NCI-H2171 (cell line): ENCODE measurements at regions not wholly inside any gene's neighbourhood (a gene's known extent, or its start where the extent isn't known, plus 50 kb on each side); places are given as distances from the start of the nearest gene placed in this dataset.

Experiments
- DNase-seq: peaks from one replicate; lab custom pipeline; 2025; lab: John Stamatoyannopoulos, UW

DNA sequence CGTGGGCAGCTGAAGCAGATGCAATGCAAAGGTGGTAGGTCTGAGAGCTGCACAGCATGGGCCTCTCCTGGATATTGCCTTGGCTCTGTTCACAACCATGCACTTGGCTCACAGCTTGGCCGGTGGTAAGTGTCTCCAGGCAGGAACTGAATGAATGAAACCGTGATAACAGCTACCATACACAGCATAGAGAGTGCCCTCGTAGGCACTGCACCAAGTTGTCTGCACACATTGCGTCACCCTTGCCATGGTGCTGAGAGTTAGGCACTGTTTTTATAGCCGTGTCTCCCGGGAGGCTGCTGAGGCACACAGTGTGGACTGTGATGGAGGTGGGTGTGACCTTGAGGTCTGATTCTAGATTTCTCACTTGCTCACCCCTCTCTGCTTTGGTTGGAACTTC, 157.6 kb upstream of the VASH1 start:
- DNase-seq: no peak

DNA sequence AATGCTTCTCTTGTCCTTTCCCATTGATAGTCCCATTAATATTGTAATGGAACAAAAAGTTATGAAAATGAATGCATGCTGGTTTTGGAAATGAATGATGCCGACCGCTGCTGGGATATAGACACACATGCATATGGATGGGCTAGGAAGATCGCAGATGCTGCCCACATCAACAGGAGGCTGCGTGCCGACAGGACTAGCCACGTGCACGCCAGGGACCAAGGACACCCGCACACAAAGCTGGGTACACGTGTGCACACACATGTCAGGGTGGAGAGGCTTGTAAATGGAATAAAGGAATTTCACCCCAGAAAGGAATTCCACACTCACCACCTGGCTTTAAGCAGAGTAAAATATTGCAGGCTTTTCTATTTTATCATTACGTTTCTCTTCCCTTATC, 153.8 kb upstream of the VASH1 start:
- no peak for DNase-seq

DNA sequence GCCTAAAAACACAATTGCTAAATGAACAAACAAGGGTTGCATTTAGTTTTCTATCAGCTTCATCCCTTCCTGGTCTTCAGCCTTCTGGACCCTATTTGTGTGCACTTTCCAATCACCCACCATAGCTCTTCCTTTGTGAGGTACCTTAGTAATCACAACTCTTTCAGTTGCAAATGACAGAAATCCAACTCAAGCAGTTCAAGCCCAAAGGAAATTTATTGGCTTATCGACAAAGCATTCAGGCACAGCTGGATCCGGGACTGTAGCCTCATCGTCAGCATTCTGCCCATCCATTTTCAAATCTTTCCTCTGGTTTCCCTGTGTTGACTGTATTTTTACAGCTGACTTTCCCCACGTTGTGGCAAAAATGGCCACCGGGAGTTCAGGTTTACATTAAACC, 148.6 kb upstream of the VASH1 start:
- DNase-seq: no peak

DNA sequence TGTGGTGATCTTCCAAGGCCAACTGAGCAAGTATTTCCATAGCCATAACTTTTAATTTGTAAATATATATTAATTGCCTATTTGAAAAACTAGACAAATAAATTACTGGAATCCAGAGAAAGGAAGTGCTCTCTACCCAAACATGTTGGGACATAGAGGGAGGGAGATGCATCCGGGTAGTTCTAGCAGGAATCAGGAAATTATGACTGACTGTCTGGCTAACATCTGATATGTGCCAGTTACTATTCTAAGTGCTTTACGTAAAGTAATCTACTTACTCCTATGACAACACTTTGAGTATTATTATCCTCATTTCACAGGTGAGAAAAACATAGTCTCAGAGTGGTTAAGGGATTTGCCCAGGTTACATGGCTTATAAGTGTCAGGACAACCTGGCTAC, 147.7 kb upstream of the VASH1 start:
- no peak for DNase-seq

DNA sequence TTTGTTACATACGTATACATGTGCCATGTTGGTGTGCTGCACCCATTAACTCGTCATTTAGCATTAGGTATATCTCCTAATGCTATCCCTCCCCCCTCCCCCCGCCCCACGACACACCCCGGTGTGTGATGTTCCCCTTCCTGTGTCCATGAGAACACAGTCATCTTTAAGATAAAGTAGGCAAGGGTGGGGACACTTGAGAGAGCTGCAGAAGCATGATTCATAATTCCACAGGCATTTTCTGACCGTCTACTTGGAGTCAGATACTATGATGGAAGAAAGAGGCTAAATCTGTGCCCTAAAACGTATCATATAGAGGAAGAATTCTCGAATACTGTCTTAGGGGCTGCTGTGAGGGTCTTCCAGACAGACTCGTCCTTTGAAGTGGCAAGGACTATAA, 145.9 kb upstream of the VASH1 start:
- no peak for DNase-seq

DNA sequence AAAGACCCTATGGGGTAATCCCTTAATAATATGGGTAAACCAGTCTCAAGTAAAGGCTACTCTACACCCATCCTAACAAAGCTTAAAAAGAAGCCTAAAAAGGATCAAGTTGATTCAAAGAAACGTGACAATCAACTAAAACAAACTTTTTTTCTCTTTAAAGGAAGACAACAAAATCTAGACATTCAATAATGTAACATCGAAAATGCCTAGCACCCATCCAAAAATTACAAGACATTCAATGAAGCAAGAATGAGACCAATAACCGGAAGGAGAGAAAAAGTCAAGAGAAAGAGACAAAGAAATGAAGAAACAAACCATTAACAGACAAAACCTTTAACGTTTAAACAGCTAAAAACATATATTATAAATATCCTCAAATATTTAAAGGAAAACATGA, 143.8 kb upstream of the VASH1 start:
- DNase-seq: no peak

DNA sequence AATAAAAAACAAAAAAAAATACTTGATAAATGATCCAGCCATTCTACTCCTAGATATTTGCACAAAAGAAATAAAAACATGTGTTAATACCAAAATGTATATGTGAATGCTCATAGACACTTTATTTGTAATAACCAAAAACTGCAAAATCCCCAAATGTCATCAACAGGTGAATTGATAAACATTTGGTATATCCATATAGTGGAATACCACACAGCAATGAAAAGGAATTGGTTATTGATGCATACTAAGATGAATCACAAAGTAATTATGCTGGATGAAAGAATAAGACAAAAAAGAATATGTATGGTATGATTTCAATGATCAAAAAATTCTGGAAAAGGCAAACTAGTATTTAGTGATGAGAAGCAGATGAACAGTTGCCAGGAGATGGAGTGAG, 124.7 kb upstream of the VASH1 start:
- DNase-seq: no peak

DNA sequence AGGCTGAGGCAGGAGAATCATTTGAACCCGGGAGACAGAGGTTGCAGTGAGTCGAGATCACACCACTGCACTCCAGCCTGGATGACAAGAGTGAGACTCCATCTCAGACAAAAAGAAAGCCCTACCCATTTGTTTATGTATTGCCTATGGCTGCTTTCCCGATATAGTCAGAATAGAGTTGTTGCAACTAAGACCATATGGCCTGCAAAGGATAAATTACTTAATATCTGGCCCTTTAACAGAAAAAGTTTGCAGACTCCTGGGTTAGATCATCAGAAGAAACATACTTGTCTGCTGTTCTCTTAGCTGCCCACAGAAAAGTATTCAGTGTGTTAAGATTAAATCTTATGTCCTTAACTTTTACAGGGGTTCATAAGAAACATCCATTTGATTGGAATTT, 122.4 kb upstream of the VASH1 start:
- DNase-seq: no peak

DNA sequence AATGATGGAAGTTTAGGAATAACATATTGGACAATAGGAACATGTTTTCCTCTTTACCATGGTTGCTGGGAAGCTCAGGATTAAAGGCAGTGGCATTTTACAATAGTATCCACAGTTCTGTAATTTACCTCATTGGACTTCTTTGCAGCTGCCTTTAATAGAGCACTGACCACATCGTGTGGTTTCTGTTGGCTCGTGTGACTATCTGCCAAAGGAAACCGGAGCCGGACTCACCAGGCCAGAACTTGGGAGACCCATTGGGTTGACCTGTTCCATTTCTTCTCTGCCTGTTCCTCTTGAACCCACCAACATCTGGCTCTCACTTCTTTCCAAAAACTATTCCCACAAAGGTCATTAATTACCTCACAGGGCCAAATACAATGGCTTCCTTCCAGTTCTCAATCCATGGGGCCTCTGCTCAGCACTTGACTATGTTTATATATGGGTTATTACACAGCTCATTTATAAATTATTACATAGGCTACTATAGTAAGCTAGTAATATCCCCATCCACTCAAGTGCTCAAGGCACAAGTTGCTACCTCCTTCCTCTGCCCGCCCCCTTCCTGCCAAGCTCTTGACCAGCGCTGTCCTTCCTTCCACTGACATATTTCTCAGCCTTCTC, 121.5 kb upstream of the VASH1 start:
- no peak for DNase-seq

DNA sequence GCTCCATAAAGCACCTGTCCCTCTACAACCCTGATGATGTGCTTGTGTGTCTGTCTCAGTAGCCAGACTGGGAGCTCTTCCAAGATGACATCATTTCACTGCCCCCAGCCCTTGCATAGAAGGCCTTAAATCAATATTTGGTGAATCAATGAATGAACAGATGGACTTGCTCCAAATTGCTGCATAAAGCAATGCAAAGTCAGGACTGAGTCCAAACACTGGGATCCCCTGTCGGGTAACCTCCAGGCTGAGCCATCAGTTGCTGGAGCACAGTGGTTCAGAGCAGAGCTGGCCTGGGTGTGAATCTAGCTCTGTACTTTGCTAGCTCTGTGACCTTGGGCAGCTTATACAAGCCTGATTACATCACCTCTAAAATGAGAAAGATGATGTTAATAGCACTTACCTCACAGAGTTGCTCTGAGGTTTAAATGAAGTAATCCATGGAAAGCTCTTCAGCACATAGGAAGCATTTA, 120.3 kb upstream of the VASH1 start:
- DNase-seq: no peak

DNA sequence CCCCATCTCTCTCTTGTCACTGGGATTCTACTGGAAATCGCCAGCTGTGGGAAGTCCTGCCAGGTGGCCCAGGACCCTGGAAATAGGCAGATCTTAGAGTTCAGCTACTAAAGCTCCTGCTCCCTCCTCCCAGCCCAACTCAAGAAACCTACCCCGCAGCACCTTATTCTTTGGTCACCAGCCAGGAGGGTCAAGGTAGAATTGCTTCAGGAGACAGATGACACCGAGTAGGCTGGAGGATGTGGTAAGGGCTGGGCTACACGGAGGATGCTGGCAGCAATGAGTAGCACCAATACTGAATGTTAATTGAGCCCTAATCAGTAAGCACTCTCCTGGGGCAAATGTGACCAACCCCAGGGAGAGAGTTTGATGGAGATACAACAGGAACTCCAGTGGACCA, 119.7 kb upstream of the VASH1 start:
- DNase-seq: no peak

DNA sequence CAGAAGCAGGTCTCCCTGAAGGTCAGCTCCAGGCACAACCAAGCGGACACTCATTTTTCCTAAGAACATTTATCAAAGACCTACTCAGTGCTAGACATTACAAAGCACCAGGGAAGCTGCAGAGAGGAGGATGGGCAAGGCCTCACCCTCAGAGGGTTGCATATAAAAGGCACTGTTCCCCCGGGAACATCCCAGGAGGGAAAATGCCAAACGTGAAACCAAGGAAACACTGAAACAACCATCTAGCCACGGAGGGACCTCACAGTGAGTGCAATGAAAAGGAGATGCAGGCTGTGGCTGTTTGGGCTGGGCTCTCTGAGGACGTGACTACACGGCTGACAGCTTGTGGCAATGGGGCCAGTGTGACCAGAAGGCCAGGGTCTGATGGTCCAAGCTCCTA, 117.4 kb upstream of the VASH1 start:
- no peak for DNase-seq

DNA sequence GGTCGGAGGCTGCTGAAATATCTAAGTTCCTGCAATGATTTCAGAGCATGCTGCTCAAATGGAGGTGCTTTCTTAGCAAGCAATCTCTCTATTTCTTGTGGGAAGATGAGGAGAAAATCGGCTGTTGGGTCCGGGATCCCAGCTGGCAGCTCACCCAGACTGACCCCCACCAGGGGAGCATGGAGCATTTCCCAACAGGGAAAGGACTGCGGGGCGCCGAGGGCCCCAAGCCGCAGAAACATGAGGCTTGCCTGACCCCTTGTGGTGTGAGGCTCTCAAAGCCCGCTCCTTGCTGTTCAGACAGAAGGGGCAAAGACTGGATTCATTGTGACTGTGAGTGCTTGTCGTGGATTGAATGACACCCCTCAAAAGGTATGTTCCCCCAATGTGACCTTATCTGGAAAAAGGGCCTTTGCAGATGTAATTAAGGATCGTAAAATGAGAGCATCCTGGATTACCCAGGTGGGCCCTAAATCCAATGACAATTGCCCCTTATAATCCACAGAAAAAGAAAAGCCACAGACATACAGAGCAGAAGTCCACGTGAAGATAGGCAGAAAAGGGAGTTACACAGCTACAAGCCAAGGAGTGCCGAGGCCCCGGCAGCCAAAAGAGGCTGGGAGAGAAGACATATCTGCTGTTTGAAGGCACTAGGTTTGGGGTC, 116.3 kb upstream of the VASH1 start:
- peak; percentile 62 for DNase-seq

DNA sequence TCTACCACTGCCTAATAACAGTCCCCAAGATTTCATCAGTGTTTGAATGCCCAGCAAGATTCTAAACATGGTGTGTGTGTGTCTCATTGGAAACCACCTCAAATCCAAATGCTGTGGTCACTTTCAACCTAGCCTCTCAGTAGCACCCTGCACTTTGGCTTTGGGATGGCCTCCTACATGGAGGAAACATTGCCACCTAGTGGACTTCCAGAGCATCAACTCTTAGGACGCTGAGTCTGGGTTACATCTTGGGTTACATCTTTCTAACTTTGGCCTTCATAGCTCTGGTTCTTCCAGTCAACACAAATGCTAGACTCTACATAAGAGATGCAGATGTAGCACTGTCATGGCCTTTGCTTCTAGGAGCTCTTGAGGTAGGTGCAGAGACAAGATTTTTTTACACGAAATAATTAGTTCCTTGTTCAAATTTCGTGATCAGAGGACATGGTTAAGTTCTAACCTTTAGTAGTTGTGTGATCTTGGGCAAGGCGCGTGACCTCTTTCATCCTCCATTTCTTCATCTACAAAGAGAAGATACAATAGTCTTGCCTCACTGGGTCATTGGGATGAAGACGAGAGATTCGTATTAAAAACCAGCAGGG, 113.5 kb upstream of the VASH1 start:
- peak; percentile 50 for DNase-seq

DNA sequence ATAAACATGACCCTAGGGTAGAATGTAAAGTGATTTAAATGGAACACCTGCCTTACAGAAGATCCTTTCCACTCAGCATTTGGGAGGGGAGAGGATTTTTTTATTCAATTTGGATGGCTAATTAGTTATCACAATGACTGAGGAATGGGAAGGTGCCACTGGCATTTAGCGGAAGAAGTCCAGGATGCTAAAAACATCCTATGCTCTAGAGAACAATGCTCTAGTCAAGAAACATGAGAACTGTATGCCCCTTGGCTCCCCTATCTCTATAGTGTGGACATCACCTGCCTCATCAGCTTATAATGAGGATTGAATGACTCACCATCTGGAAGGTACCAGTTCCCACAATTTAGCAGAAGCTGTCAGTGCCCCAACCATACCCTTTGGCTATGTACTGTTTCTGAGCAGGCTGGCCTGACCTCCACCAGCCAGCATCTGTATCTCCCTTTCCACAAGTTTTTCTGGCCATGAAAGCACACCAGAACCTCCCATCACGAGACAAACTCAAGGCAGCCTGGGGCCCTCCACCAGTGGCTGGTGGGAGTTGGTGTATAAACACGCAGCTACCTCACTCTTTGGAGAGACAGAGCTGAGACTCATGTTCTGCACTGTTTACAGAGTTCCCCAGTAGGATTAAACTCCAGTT, 109.7 kb upstream of the VASH1 start:
- DNase-seq: no peak

DNA sequence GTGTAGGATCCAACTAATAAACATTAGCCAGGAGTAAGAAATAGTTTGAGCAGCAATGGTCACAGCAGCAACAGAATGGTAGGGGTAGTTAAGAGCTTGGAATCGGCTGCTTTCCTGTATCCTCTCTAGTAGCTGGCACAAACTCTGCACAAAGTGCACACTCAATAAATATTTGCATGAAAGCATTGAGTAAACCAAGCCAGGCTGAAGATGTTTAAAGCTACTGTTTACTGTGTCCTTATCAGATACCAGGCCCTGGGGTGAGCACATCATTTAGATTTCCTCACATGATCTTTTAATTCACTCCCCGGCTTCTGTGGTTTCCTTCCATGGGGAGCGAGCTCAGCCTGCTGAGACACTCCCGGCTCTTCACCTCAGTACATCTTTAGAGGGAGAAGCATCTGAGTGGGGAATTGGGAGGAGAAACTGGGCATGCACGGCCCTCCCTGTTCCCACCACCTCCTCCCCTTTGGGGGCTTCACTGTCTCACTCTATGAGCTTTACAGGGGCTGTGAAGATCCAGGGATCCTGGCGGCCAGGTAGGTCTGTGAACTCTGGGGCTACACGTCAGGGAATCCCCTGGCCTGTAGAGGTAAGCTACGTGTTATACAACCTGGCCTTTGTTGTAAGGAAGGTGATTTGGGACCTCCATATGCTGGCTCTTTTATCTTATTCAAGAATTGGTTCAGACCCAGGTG, 107.2 kb upstream of the VASH1 start:
- no peak for DNase-seq

DNA sequence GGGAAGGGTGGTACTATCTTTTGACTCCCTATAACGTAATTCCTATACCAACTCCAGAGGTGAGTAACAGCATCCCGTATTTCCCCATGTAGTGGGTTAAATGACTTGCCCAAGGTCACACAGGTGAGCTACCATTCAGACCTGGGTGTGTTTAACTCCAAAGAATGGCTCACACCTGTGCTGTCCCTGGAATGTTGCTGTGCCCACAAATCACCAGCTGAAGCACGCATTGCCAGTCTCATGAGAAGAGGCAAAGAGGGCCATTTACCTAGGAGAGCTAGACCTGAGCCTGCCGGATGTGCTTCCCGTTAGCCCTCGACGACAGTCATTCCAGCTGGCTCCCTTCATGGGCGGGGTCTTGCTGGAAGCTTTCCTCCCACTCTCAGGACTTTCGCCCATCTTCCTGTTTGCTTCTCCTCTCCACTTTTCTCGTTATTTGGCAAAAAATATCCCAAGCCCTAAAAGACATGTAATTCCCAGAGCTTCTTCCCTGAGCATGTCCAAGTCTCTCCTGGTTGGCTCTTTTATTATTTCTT, 106.6 kb upstream of the VASH1 start:
- no peak for DNase-seq

DNA sequence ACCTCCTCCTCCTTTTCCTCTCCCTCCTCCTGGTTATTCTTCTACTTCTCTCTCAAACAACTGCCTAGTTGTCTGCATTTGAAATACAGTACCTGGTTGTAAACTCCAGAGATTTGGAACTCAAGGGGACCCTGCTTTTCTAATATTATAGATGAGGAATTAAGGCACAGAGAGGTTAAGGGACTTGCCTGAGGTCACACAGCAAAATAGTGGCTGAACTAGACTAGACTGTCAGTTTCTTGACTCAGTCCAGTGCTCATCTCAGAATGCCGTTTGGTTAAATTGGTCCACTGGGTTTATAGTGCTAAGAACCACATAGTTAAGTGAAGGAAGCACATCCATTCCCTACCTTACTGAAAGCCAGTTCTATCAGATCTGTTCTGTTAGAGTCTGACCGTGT, 105.9 kb upstream of the VASH1 start:
- DNase-seq: no peak

DNA sequence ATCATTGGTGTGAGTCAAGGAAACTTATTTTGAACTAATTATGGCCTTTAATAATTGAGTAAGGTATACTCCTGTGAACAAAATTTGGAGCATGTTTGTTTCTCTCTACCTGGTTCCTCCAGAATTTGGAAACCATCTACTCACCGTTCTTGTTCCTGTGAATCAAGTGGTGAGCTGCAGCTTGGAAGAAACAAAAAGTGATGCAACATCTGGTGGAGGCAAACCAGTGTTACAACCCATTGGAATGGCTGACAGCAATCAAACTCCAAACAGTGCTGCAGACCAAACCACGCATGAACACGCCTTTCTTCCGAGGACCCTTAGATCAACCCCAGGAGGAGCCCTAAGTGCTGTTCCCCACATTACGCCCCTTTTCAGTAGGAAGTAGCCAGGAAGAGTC, 104.7 kb upstream of the VASH1 start:
- DNase-seq: no peak

DNA sequence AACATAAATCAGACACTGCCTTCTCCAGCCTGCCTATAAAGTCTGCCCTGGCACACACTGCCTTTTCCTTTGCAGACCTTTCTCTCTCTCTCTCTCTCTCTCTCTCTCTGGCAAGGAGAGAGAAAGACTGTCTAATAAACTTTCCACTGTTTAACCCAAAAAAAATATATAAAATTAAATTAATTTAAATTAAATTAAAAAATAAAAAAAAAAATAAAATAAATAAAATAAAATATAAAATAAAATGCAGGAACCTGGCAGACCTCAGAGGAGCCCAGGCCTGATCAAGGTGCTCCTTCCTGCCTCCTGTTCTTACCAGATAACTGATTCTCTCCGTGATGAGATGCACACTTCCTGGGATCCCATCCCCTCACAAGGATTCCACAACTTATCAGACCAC, 103.9 kb upstream of the VASH1 start:
- DNase-seq: no peak

DNA sequence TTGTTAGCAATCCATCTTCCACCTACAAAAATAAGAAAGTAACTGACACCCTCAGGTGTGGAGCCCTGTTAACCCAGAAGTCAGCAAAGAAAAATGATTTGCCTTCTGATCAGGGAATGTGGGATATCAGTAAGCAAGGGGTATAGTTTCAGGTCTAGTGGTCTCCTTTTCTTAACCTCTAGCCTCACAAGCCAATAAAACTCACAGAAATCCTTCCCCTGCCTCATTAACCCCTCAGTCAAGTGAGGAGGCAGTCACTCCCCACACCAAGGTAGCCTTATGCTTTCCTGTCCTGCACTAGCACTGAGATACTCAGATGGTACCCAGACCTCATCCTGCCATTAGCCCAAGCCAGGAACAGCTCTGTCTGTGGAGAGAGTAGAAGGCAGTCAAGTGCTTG, 103.4 kb upstream of the VASH1 start:
- DNase-seq: no peak

DNA sequence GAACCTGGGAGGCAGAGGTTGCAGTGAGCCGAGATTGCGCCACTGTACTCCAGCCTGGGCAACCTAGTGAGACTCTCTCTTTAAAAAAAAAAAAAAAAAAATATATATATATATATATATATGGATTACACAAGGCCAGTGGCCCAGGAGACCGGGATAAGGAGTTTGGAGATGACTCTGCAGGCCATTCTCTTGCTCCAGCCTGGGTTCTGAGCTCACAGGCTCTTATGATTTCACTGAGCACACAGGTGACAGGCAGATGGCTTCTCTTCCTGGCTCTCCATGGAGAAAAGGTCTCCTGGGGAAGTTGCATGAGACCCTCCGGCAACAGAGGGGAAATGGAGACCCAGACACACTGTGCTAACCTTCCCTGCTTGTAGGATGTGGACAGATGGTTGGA, 98.7 kb upstream of the VASH1 start:
- DNase-seq: no peak
